HEK293T (cell line): ENCODE measurements at regions not wholly inside any gene's neighbourhood (a gene's known extent, or its start where the extent isn't known, plus 50 kb on each side); places are given as distances from the start of the nearest gene placed in this dataset.

Source experiments
- ARNT ChIP-seq: fragments of 450-650 bp; IDR thresholded peaks from 2 replicates; pipeline ENCODE4 v1.6.1; 2017; ENCODE audit warnings: mild to moderate bottlenecking
- ELF4 ChIP-seq: fragments of 450-650 bp; IDR thresholded peaks from 2 replicates; pipeline ENCODE4 v1.6.1; 2017; ENCODE audit warnings: antibody characterized with exemption
- FOXK2 ChIP-seq: fragments of 450-650 bp; IDR thresholded peaks from 2 replicates; pipeline ENCODE4 v1.6.1; 2016; ENCODE audit warnings: mild to moderate bottlenecking
- HDGF ChIP-seq: fragments of 450-650 bp; IDR thresholded peaks from 2 replicates; pipeline ENCODE4 v1.6.1; 2017; ENCODE audit warnings: antibody characterized with exemption, borderline replicate concordance
- LEF1 ChIP-seq: fragments of 450-650 bp; IDR thresholded peaks from 2 replicates; pipeline ENCODE4 v1.6.1; 2017; ENCODE audit warnings: mild to moderate bottlenecking, borderline replicate concordance
- NFRKB ChIP-seq: fragments of 450-650 bp; IDR thresholded peaks from 2 replicates; pipeline ENCODE4 v1.6.1; 2016; ENCODE audit warnings: mild to moderate bottlenecking, moderate library complexity
- SP1 ChIP-seq: fragments of 450-650 bp; IDR thresholded peaks from 2 replicates; pipeline ENCODE4 v1.6.1; 2017
- SUZ12 ChIP-seq: fragments of 450-650 bp; IDR thresholded peaks from 2 replicates; pipeline ENCODE4 v1.6.1; 2016; ENCODE audit warnings: mild to moderate bottlenecking

GRCh38 chr2:67466734-67467133 lies 69.6 kb downstream of the ETAA1 start:
- TF ChIP-seq LEF1 (no peak), ARNT (no peak), SP1 (no peak), SUZ12 (no peak), ELF4 (no peak), NFRKB (no peak), FOXK2 (no peak), HDGF (no peak)
